ENCODE measurements at regions not wholly inside any gene's neighbourhood (a gene's known extent, or its start where the extent isn't known, plus 50 kb on each side); places are given as distances from the start of the nearest gene placed in this dataset.

DNA sequence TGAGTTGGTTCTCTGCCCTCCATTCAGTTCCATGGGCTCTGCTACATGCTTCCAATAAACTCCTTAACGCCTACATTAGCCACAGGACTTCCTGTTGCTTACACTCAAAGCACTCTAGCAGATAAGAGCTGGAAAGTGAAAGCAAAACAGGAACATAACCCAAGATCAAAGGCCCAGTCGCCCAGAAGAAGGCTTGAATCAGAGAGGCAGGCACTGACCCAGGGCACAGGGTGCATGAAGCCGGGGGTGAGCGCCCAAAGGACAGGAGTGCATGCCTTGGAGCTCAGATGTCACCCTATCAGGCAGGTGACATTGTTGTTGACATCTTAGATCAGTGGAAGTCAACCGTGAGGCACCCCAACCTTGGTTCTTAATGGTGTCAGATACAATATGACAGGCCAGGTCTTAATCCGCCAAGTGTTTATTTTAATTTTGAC, 235.1 kb downstream of the UACA start:
- TF ChIP-seq RBBP5 (IDR thresholded peaks at IDR 0.05; ENCODE audit: borderline replicate concordance, low read depth, low read length) (no peak), PHF8 (conservative IDR thresholded peaks at IDR 0.05; ENCODE audit: low read depth, low read length) (no peak), JUN (IDR thresholded peaks at IDR 0.05; ENCODE audit: low read depth, low read length) (no peak)
- Histone ChIP-seq H3K23me2 (ENCODE audit: low read depth, low read length) (peaks cover 4% of the 10 kb centered on the region; the same call in 1 of the 2 replicates), H2BK120ac (replicated peaks; ENCODE audit: low read depth, low read length) (no peak overlapping the region), H3K4me3 (ENCODE audit: extremely low read depth in 1 of 4, insufficient read depth in 2 of 4, low read depth in 3 of 4, low read length in 4 of 4) (no peak overlapping the region), H3K27ac (ENCODE audit: low read depth, low read length) (no peak overlapping the region), H3K4me2 (ENCODE audit: insufficient read depth in 1 of 2, low read depth in 2 of 2, low read length in 2 of 2) (no peak overlapping the region), H3K79me2 (ENCODE audit: control insufficient read depth in 1 of 2, insufficient read depth in 2 of 2, low read length in 2 of 2) (no peaks in the 10 kb centered on the region), H4K20me1 (replicated peaks in 1 of 2; ENCODE audit: control insufficient read depth in 1 of 2, insufficient read depth in 2 of 2, low read length in 2 of 2) (peaks cover 0 to 3% of the 10 kb centered on the region in 2 experiments), H2BK20ac (ENCODE audit: low read length) (no peak overlapping the region), H3K4me1 (replicated peaks in 1 of 4; ENCODE audit: control insufficient read depth in 3 of 4, insufficient read depth in 4 of 4, low read length in 3 of 4) (peaks cover 1 to 6% (median 4%) of the 10 kb centered on the region in 4 experiments; a peak in 4 of 7 replicates), H3K4ac (replicated peaks; ENCODE audit: insufficient read length, low read depth, low read length) (no peak overlapping the region), H3K56ac (replicated peaks; ENCODE audit: insufficient read length, low read depth, low read length) (no peak overlapping the region), H3K36me3 (ENCODE audit: control insufficient read depth in 2 of 4, insufficient read depth in 4 of 4, low read length in 3 of 4) (no peaks in the 10 kb centered on the region), H2AFZ (ENCODE audit: low read length) (no peak overlapping the region), H2BK12ac (ENCODE audit: low read depth, low read length) (no peak overlapping the region), H2BK15ac (ENCODE audit: low read length) (no peak overlapping the region), H4K8ac (ENCODE audit: extremely low read depth, insufficient read depth, low read length) (no peak overlapping the region), H2BK5ac (ENCODE audit: low read depth, low read length) (no peak overlapping the region), H3K9ac (replicated peaks in 1 of 4; ENCODE audit: extremely low read depth in 1 of 4, low read depth in 3 of 4, low read length in 3 of 4) (no peak overlapping the region), H3K14ac (ENCODE audit: insufficient read length) (no peak overlapping the region), H3K9me3 (ENCODE audit: insufficient read depth in 2 of 2, low read depth in 1 of 2, low read length in 1 of 2) (no peaks in the 10 kb centered on the region), H2AK5ac (ENCODE audit: low read depth, low read length) (no peak overlapping the region), H3K79me1 (ENCODE audit: low read depth, low read length) (no peaks in the 10 kb centered on the region), H3K27me3 (replicated peaks in 1 of 4; ENCODE audit: control insufficient read depth in 3 of 4, extremely low read depth in 1 of 4, insufficient read depth in 3 of 4, low read length in 3 of 4) (no peaks in the 10 kb centered on the region), H4K91ac (replicated peaks; ENCODE audit: insufficient read length, low read length) (no peak overlapping the region), H4K5ac (ENCODE audit: insufficient read length, low read depth, low read length) (no peak overlapping the region), H3K18ac (ENCODE audit: extremely low read depth, low read length) (no peak overlapping the region), H3K23ac (ENCODE audit: insufficient read length) (no peak overlapping the region)
- CTCF ChIA-PET (ENCODE audit: partially characterized antibody) = interaction anchor here (0.7 to 2.2 kb wide), 4 partner anchors 14 to 101 kb away, joined by 3 to 8 read pairs (median 4); no protein-coding TSS in a partner anchor
- DNase-seq (ENCODE audit: low read depth in 1 of 2, low spot score in 2 of 2) = peak in 1 of 2 experiments; percentile 32
- 98% methylated on average over 6 of the region's 6 CpGs; no CpG with 5 or more reads in 1 of the 2 experiments for WGBS, 2 experiments (ENCODE audit: extremely low coverage in 1 of 2, insufficient coverage in 1 of 2, insufficient read length in 1 of 2, insufficient replicate concordance in 2 of 2, low coverage in 1 of 2, low lambda C conversion rate in 2 of 2, missing lambda C conversion rate in 1 of 2)
- POLR2A ChIA-PET (ENCODE audit: partially characterized antibody) = interaction anchor here (0.6 kb wide), 2 partner anchors 1077 to 1117 kb away, joined by 3 read pairs; no protein-coding TSS in a partner anchor
- no peak for FAIRE-seq

All from H1 (cell line).